ENCODE measurements at regions not wholly inside any gene's neighbourhood (a gene's known extent, or its start where the extent isn't known, plus 50 kb on each side); places are given as distances from the start of the nearest gene placed in this dataset.

GRCh38 chr11:134887896-134888295 is 475.9 kb upstream of the B3GAT1 start:
- no peaks in the 10 kb centered on the region for H3K4me1 ChIP-seq (ENCODE audit: control insufficient read depth in 1 of 2, insufficient read depth in 2 of 2, low read length in 2 of 2)
- H3K4me3 ChIP-seq (ENCODE audit: low read depth in 1 of 2, low read length in 2 of 2): no peak overlapping the region
- H3K27ac ChIP-seq (ENCODE audit: low read length): no peak overlapping the region
- no peaks in the 10 kb centered on the region for H3K27me3 ChIP-seq (ENCODE audit: low read depth, low read length)
- no peaks in the 10 kb centered on the region for H3K9me3 ChIP-seq (ENCODE audit: control insufficient read depth in 1 of 2, low read length in 2 of 2)
- no peaks in the 10 kb centered on the region for H3K36me3 ChIP-seq (ENCODE audit: control insufficient read depth in 1 of 2, insufficient read depth in 2 of 2, low read length in 2 of 2)

GRCh38 chr11:134883484-134883883 is 471.4 kb upstream of the B3GAT1 start:
- H3K4me3 ChIP-seq (ENCODE audit: low read depth in 1 of 2, low read length in 2 of 2): no peak overlapping the region
- H3K4me1 ChIP-seq (ENCODE audit: control insufficient read depth in 1 of 2, insufficient read depth in 2 of 2, low read length in 2 of 2): no peaks in the 10 kb centered on the region
- no peaks in the 10 kb centered on the region for H3K9me3 ChIP-seq (ENCODE audit: control insufficient read depth in 1 of 2, low read length in 2 of 2)
- no peak overlapping the region for H3K27ac ChIP-seq (ENCODE audit: low read length)
- H3K36me3 ChIP-seq (ENCODE audit: control insufficient read depth in 1 of 2, insufficient read depth in 2 of 2, low read length in 2 of 2): no peaks in the 10 kb centered on the region
- no peaks in the 10 kb centered on the region for H3K27me3 ChIP-seq (ENCODE audit: low read depth, low read length)

GRCh38 chr11:134882671-134883297 is 470.7 kb upstream of the B3GAT1 start:
- Histone ChIP-seq H3K36me3 (ENCODE audit: control insufficient read depth in 1 of 2, insufficient read depth in 2 of 2, low read length in 2 of 2) (no peaks in the 10 kb centered on the region), H3K4me3 (ENCODE audit: low read depth in 1 of 2, low read length in 2 of 2) (no peak overlapping the region), H3K27me3 (ENCODE audit: low read depth, low read length) (no peaks in the 10 kb centered on the region), H3K9me3 (ENCODE audit: control insufficient read depth in 1 of 2, low read length in 2 of 2) (no peaks in the 10 kb centered on the region), H3K4me1 (ENCODE audit: control insufficient read depth in 1 of 2, insufficient read depth in 2 of 2, low read length in 2 of 2) (no peaks in the 10 kb centered on the region), H3K27ac (ENCODE audit: low read length) (no peak overlapping the region)

- no peaks in the 10 kb centered on the region for H3K9me3 ChIP-seq (ENCODE audit: control insufficient read depth in 1 of 2, low read length in 2 of 2)
- no peaks in the 10 kb centered on the region for H3K36me3 ChIP-seq (ENCODE audit: control insufficient read depth in 1 of 2, insufficient read depth in 2 of 2, low read length in 2 of 2)
- H3K27ac ChIP-seq (ENCODE audit: low read length): no peak overlapping the region
- no peaks in the 10 kb centered on the region for H3K4me1 ChIP-seq (ENCODE audit: control insufficient read depth in 1 of 2, insufficient read depth in 2 of 2, low read length in 2 of 2)
- no peak overlapping the region for H3K4me3 ChIP-seq (ENCODE audit: low read depth in 1 of 2, low read length in 2 of 2)
- no peaks in the 10 kb centered on the region for H3K27me3 ChIP-seq (ENCODE audit: low read depth, low read length)
Observed at GRCh38 chr11:134882141-134882540, 470.1 kb upstream of the B3GAT1 start.

GRCh38 chr11:134880788-134881187 is 468.7 kb upstream of the B3GAT1 start:
- H3K36me3 ChIP-seq (ENCODE audit: control insufficient read depth in 1 of 2, insufficient read depth in 2 of 2, low read length in 2 of 2): no peaks in the 10 kb centered on the region
- H3K9me3 ChIP-seq (ENCODE audit: control insufficient read depth in 1 of 2, low read length in 2 of 2): no peaks in the 10 kb centered on the region
- no peaks in the 10 kb centered on the region for H3K4me1 ChIP-seq (ENCODE audit: control insufficient read depth in 1 of 2, insufficient read depth in 2 of 2, low read length in 2 of 2)
- no peak overlapping the region for H3K27ac ChIP-seq (ENCODE audit: low read length)
- no peaks in the 10 kb centered on the region for H3K27me3 ChIP-seq (ENCODE audit: low read depth, low read length)
- no peak overlapping the region for H3K4me3 ChIP-seq (ENCODE audit: low read depth in 1 of 2, low read length in 2 of 2)

GRCh38 chr11:134879931-134880330 is 467.9 kb upstream of the B3GAT1 start:
- no peak overlapping the region for H3K27ac ChIP-seq (ENCODE audit: low read length)
- no peaks in the 10 kb centered on the region for H3K9me3 ChIP-seq (ENCODE audit: control insufficient read depth in 1 of 2, low read length in 2 of 2)
- no peaks in the 10 kb centered on the region for H3K4me1 ChIP-seq (ENCODE audit: control insufficient read depth in 1 of 2, insufficient read depth in 2 of 2, low read length in 2 of 2)
- no peak overlapping the region for H3K4me3 ChIP-seq (ENCODE audit: low read depth in 1 of 2, low read length in 2 of 2)
- no peaks in the 10 kb centered on the region for H3K27me3 ChIP-seq (ENCODE audit: low read depth, low read length)
- H3K36me3 ChIP-seq (ENCODE audit: control insufficient read depth in 1 of 2, insufficient read depth in 2 of 2, low read length in 2 of 2): no peaks in the 10 kb centered on the region

GRCh38 chr11:134879341-134879740 is 467.3 kb upstream of the B3GAT1 start:
- no peaks in the 10 kb centered on the region for H3K4me1 ChIP-seq (ENCODE audit: control insufficient read depth in 1 of 2, insufficient read depth in 2 of 2, low read length in 2 of 2)
- no peaks in the 10 kb centered on the region for H3K27me3 ChIP-seq (ENCODE audit: low read depth, low read length)
- no peak overlapping the region for H3K27ac ChIP-seq (ENCODE audit: low read length)
- no peaks in the 10 kb centered on the region for H3K36me3 ChIP-seq (ENCODE audit: control insufficient read depth in 1 of 2, insufficient read depth in 2 of 2, low read length in 2 of 2)
- H3K4me3 ChIP-seq (ENCODE audit: low read depth in 1 of 2, low read length in 2 of 2): no peak overlapping the region
- no peaks in the 10 kb centered on the region for H3K9me3 ChIP-seq (ENCODE audit: control insufficient read depth in 1 of 2, low read length in 2 of 2)

- no peaks in the 10 kb centered on the region for H3K9me3 ChIP-seq (ENCODE audit: control insufficient read depth in 1 of 2, low read length in 2 of 2)
- no peak overlapping the region for H3K27ac ChIP-seq (ENCODE audit: low read length)
- no peaks in the 10 kb centered on the region for H3K4me1 ChIP-seq (ENCODE audit: control insufficient read depth in 1 of 2, insufficient read depth in 2 of 2, low read length in 2 of 2)
- H3K36me3 ChIP-seq (ENCODE audit: control insufficient read depth in 1 of 2, insufficient read depth in 2 of 2, low read length in 2 of 2): no peaks in the 10 kb centered on the region
- H3K4me3 ChIP-seq (ENCODE audit: low read depth in 1 of 2, low read length in 2 of 2): no peak overlapping the region
- H3K27me3 ChIP-seq (ENCODE audit: low read depth, low read length): no peaks in the 10 kb centered on the region
Observed at GRCh38 chr11:134878785-134879184, 466.7 kb upstream of the B3GAT1 start.

GRCh38 chr11:134876226-134876625 is 464.2 kb upstream of the B3GAT1 start:
- Histone ChIP-seq H3K4me1 (ENCODE audit: control insufficient read depth in 1 of 2, insufficient read depth in 2 of 2, low read length in 2 of 2) (no peaks in the 10 kb centered on the region), H3K27me3 (ENCODE audit: low read depth, low read length) (no peaks in the 10 kb centered on the region)

GRCh38 chr11:134866981-134867675 is 455.1 kb upstream of the B3GAT1 start:
- H3K36me3 ChIP-seq (ENCODE audit: control insufficient read depth in 1 of 2, insufficient read depth in 2 of 2, low read length in 2 of 2): no peaks in the 10 kb centered on the region
- H3K4me3 ChIP-seq (ENCODE audit: low read depth in 1 of 2, low read length in 2 of 2): no peak overlapping the region
- no peak overlapping the region for H3K27ac ChIP-seq (ENCODE audit: low read length)
- H3K4me1 ChIP-seq (ENCODE audit: control insufficient read depth in 1 of 2, insufficient read depth in 2 of 2, low read length in 2 of 2): no peaks in the 10 kb centered on the region
- no peaks in the 10 kb centered on the region for H3K27me3 ChIP-seq (ENCODE audit: low read depth, low read length)
- no peaks in the 10 kb centered on the region for H3K9me3 ChIP-seq (ENCODE audit: control insufficient read depth in 1 of 2, low read length in 2 of 2)

More at GRCh38 chr11:134876226-134876625, 464.2 kb upstream of the B3GAT1 start:
- Histone ChIP-seq H3K27ac (ENCODE audit: low read length) (no peak overlapping the region), H3K9me3 (ENCODE audit: control insufficient read depth in 1 of 2, low read length in 2 of 2) (no peaks in the 10 kb centered on the region), H3K36me3 (ENCODE audit: control insufficient read depth in 1 of 2, insufficient read depth in 2 of 2, low read length in 2 of 2) (no peaks in the 10 kb centered on the region), H3K4me3 (ENCODE audit: low read depth in 1 of 2, low read length in 2 of 2) (no peak overlapping the region)

- no peaks in the 10 kb centered on the region for H3K36me3 ChIP-seq (ENCODE audit: control insufficient read depth in 1 of 2, insufficient read depth in 2 of 2, low read length in 2 of 2)
- H3K4me3 ChIP-seq (ENCODE audit: low read depth in 1 of 2, low read length in 2 of 2): no peak overlapping the region
- H3K27me3 ChIP-seq (ENCODE audit: low read depth, low read length): no peaks in the 10 kb centered on the region
- H3K4me1 ChIP-seq (ENCODE audit: control insufficient read depth in 1 of 2, insufficient read depth in 2 of 2, low read length in 2 of 2): no peaks in the 10 kb centered on the region
- H3K9me3 ChIP-seq (ENCODE audit: control insufficient read depth in 1 of 2, low read length in 2 of 2): no peaks in the 10 kb centered on the region
- H3K27ac ChIP-seq (ENCODE audit: low read length): no peak overlapping the region
Observed at GRCh38 chr11:134866215-134866614, 454.2 kb upstream of the B3GAT1 start.

- H3K4me3 ChIP-seq (ENCODE audit: low read depth in 1 of 2, low read length in 2 of 2): no peak overlapping the region
- H3K36me3 ChIP-seq (ENCODE audit: control insufficient read depth in 1 of 2, insufficient read depth in 2 of 2, low read length in 2 of 2): no peaks in the 10 kb centered on the region
- H3K9me3 ChIP-seq (ENCODE audit: control insufficient read depth in 1 of 2, low read length in 2 of 2): no peaks in the 10 kb centered on the region
- H3K27ac ChIP-seq (ENCODE audit: low read length): no peak overlapping the region
- H3K4me1 ChIP-seq (ENCODE audit: control insufficient read depth in 1 of 2, insufficient read depth in 2 of 2, low read length in 2 of 2): no peaks in the 10 kb centered on the region
- H3K27me3 ChIP-seq (ENCODE audit: low read depth, low read length): no peaks in the 10 kb centered on the region
Observed at GRCh38 chr11:134864968-134865305, 452.9 kb upstream of the B3GAT1 start.
